OCI-LY1 (cell line): ENCODE measurements at regions not wholly inside any gene's neighbourhood (a gene's known extent, or its start where the extent isn't known, plus 50 kb on each side); places are given as distances from the start of the nearest gene placed in this dataset.

Experiments
- H2AFZ ChIP-seq: fragments of 200-600 bp; sonication (generic), shearing (Covaris generic); 2 replicates; pipeline ENCODE4 v1.6.0; 2014; ENCODE audit warnings: antibody characterized with exemption, mild to moderate bottlenecking, low read length
- H3F3A ChIP-seq: fragments of 200-600 bp; sonication (generic), shearing (Covaris generic); 2 replicates; pipeline ENCODE4 v1.6.0; 2014; ENCODE audit warnings: mild to moderate bottlenecking, antibody characterized with exemption, low read length, moderate library complexity; ENCODE audit not compliant: insufficient read depth
- H3K27ac ChIP-seq: fragments of 200-600 bp; sonication (generic); 2 replicates; pipeline ENCODE4 v1.5.1; 2014; ENCODE audit warnings: low read length, mixed run types, mild to moderate bottlenecking, low read depth; ENCODE audit not compliant: poor library complexity, severe bottlenecking
- H3K27me3 ChIP-seq: fragments of 200-600 bp; sonication (generic); 2 replicates; pipeline ENCODE4 v1.6.0; 2014; ENCODE audit warnings: antibody characterized with exemption, mild to moderate bottlenecking, low read length, moderate library complexity; ENCODE audit not compliant: insufficient read depth
- H3K36me3 ChIP-seq: fragments of 200-600 bp; sonication (generic); 2 replicates; pipeline ENCODE4 v1.6.1; 2014; ENCODE audit warnings: mild to moderate bottlenecking, antibody characterized with exemption, low read length, moderate library complexity, mixed read lengths; ENCODE audit not compliant: insufficient read depth
- H3K4me1 ChIP-seq: fragments of 200-600 bp; sonication (generic); 2 replicates; pipeline ENCODE4 v1.5.1; 2014; ENCODE audit warnings: mild to moderate bottlenecking, low read length, moderate library complexity; ENCODE audit not compliant: insufficient read depth, severe bottlenecking
- H3K4me2 ChIP-seq: fragments of 200-600 bp; sonication (generic), shearing (Covaris generic); 2 replicates; pipeline ENCODE4 v1.6.1; 2014; ENCODE audit warnings: low read length
- H3K4me3 ChIP-seq: fragments of 200-600 bp; sonication (generic); 2 replicates; pipeline ENCODE4 v1.5.1; 2014; ENCODE audit warnings: low read length, low read depth, mild to moderate bottlenecking, mixed read lengths; ENCODE audit not compliant: poor library complexity, severe bottlenecking
- H3K79me2 ChIP-seq: fragments of 200-600 bp; shearing (Covaris generic); 2 replicates; pipeline ENCODE4 v1.6.1; 2016; ENCODE audit warnings: mixed run types, low read length, mixed read lengths; ENCODE audit not compliant: insufficient read depth
- H3K9ac ChIP-seq: fragments of 200-600 bp; sonication (generic), shearing (Covaris generic); 2 replicates; pipeline ENCODE4 v1.6.1; 2014; ENCODE audit warnings: mild to moderate bottlenecking, low read length, mixed read lengths
- H3K9me2 ChIP-seq: fragments of 200-600 bp; sonication (generic), shearing (Covaris generic); 2 replicates; pipeline ENCODE4 v1.6.1; 2014; ENCODE audit warnings: low read depth, mild to moderate bottlenecking, low read length, mixed read lengths
- H3K9me3 ChIP-seq: fragments of 200-600 bp; shearing (Covaris generic); 2 replicates; pipeline ENCODE4 v1.6.1; 2014; ENCODE audit warnings: low read length, mixed read lengths
- H4K20me1 ChIP-seq: fragments of 200-600 bp; sonication (generic), shearing (Covaris generic); 2 replicates; pipeline ENCODE4 v1.6.0; 2016; ENCODE audit warnings: mild to moderate bottlenecking, low read length; ENCODE audit not compliant: insufficient read depth
- EZH2 ChIP-seq: fragments of 200-600 bp; sonication (generic), shearing (Covaris generic); IDR thresholded peaks from 2 replicates; pipeline ENCODE4 v1.8.0; 2017; ENCODE audit warnings: borderline replicate concordance, mixed run types, mild to moderate bottlenecking, antibody characterized with exemption, low read length, moderate library complexity, mixed read lengths
- TF ChIP-seq, protein P1 (sequence below): fragments of 200-600 bp; sonication (generic), shearing (Covaris generic); IDR thresholded peaks from 2 replicates; pipeline ENCODE4 v1.5.1; 2017; ENCODE audit warnings: mild to moderate bottlenecking, antibody characterized with exemption, low read length, moderate library complexity, mixed read lengths

GRCh38 chr6:43956478-43956877 lies 170.8 kb downstream of the MRPL14 start:
- H3F3A ChIP-seq, result no peaks in the 10 kb centered on the region
- H3K4me3 ChIP-seq, result no peak overlapping the region
- H3K4me1 ChIP-seq, result no peaks in the 10 kb centered on the region
- H3K36me3 ChIP-seq, result no peaks in the 10 kb centered on the region
- H2AFZ ChIP-seq, result no peak overlapping the region
- H4K20me1 ChIP-seq, result no peaks in the 10 kb centered on the region
- no peak overlapping the region for H3K4me2 ChIP-seq
- H3K79me2 ChIP-seq, result no peaks in the 10 kb centered on the region
- TF ChIP-seq EZH2, result no peak
- TF ChIP-seq, protein P1, sequence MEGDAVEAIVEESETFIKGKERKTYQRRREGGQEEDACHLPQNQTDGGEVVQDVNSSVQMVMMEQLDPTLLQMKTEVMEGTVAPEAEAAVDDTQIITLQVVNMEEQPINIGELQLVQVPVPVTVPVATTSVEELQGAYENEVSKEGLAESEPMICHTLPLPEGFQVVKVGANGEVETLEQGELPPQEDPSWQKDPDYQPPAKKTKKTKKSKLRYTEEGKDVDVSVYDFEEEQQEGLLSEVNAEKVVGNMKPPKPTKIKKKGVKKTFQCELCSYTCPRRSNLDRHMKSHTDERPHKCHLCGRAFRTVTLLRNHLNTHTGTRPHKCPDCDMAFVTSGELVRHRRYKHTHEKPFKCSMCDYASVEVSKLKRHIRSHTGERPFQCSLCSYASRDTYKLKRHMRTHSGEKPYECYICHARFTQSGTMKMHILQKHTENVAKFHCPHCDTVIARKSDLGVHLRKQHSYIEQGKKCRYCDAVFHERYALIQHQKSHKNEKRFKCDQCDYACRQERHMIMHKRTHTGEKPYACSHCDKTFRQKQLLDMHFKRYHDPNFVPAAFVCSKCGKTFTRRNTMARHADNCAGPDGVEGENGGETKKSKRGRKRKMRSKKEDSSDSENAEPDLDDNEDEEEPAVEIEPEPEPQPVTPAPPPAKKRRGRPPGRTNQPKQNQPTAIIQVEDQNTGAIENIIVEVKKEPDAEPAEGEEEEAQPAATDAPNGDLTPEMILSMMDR, result no peak
- H3K9ac ChIP-seq, result no peak overlapping the region
- no peaks in the 10 kb centered on the region; the same call in 1 of the 2 replicates for H3K9me2 ChIP-seq
- no peaks in the 10 kb centered on the region for H3K27me3 ChIP-seq
- H3K27ac ChIP-seq, result no peak overlapping the region
- peaks cover 6% of the 10 kb centered on the region; the same call in 1 of the 2 replicates for H3K9me3 ChIP-seq

- no peaks in the 10 kb centered on the region for H3K27me3 ChIP-seq
- H3K4me3 ChIP-seq, result no peak overlapping the region
- H3K9me2 ChIP-seq, result no peaks in the 10 kb centered on the region
- H3F3A ChIP-seq, result no peaks in the 10 kb centered on the region
- H3K79me2 ChIP-seq, result no peaks in the 10 kb centered on the region
- H2AFZ ChIP-seq, result no peak overlapping the region
- peaks cover 6% of the 10 kb centered on the region; the same call in 1 of the 2 replicates for H3K9me3 ChIP-seq
- no peaks in the 10 kb centered on the region for H3K36me3 ChIP-seq
- no peak overlapping the region for H3K4me2 ChIP-seq
- TF ChIP-seq, protein P1, result no peak
- no peak for TF ChIP-seq EZH2
- H4K20me1 ChIP-seq, result no peaks in the 10 kb centered on the region
- no peak overlapping the region for H3K27ac ChIP-seq
- H3K9ac ChIP-seq, result no peak overlapping the region
- H3K4me1 ChIP-seq, result no peaks in the 10 kb centered on the region
Measured at GRCh38 chr6:43954311-43955131, 172.7 kb downstream of the MRPL14 start.

GRCh38 chr6:43953794-43954310 lies 173.4 kb downstream of the MRPL14 start:
- Histone ChIP-seq H3K9me3 (peaks cover 6% of the 10 kb centered on the region; the same call in 1 of the 2 replicates), H2AFZ (no peak overlapping the region), H3K79me2 (no peaks in the 10 kb centered on the region), H3K4me3 (no peak overlapping the region), H3K36me3 (no peaks in the 10 kb centered on the region), H3K27me3 (no peaks in the 10 kb centered on the region), H3F3A (no peaks in the 10 kb centered on the region), H3K4me2 (no peak overlapping the region), H3K9ac (no peak overlapping the region), H3K9me2 (no peaks in the 10 kb centered on the region), H4K20me1 (no peaks in the 10 kb centered on the region), H3K27ac (no peak overlapping the region), H3K4me1 (no peaks in the 10 kb centered on the region)
- no peak for TF ChIP-seq EZH2
- TF ChIP-seq, protein P1, result no peak; the same call in 1 of the 2 replicates
